Umbilical cord (tissue), 1 donor: ENCODE measurements at regions not wholly inside any gene's neighbourhood (a gene's known extent, or its start where the extent isn't known, plus 50 kb on each side); places are given as distances from the start of the nearest gene placed in this dataset.
"Not testable (repeated sequence)": the region's sequence is repeated elsewhere in the genome, so short reads cannot be mapped to it uniquely, and the experiment has no call there.

Experiments used
- DNase-seq: peaks from one replicate; pipeline ENCODE4 v3.0.0-alpha.2; 2015; ENCODE audit warnings: low spot score

DNA sequence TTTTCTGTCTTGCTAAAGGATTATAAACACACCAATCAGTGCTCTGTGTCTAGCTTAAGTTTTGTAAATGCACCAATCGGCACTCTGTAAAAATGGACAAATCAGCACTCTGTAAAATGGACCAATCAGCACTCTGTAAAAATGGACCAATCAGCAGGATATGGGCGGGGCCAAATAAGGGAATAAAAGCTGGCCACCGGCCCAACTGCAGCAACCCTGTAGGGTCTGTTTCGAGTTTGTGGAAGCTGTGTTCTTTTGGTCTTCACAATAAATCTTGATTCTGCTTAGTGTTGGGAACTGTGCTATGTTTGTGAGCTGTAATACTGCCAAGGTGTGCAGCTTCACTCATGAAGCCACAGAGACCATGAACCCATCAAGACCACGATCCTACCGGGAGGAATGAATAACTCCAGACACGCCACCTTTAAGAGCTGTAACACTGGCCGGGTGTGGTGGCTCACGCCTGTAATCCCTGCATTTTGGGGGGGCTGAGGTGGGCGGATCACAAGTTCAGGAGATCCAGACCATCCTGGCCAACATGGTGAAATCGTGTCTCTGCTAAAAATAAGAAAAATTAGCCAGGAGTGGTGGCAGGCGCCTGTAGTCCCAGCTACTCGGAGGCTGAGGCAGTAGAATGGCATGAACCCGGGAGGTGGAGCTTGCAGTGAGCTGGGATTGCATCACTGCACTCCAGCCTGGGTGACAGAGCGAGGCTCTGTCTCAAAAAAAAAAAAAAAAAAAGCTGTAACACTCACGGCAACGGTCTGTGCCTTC, 133.0 kb upstream of the GDF10 start:
- not testable (repeated sequence) for DNase-seq

DNA sequence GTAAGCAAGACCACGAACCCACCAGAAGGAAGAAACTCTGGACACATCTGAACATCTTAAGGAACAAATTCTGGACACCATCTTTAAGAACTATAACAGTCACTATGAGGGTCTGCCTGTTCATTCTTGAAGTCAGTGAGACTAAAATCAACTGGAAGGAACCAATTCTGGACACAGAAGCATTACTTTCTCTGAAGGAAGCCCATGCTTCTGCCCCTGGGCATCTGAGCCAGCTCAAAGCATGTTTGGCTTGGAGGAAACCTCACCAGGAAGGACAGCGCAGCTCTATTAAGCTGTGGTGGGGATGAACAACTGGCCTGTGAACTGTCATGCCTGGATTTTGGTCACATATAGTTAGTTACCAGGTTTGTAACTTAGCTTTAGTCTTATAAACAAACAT, 132.4 kb upstream of the GDF10 start:
- DNase-seq: no peak

DNA sequence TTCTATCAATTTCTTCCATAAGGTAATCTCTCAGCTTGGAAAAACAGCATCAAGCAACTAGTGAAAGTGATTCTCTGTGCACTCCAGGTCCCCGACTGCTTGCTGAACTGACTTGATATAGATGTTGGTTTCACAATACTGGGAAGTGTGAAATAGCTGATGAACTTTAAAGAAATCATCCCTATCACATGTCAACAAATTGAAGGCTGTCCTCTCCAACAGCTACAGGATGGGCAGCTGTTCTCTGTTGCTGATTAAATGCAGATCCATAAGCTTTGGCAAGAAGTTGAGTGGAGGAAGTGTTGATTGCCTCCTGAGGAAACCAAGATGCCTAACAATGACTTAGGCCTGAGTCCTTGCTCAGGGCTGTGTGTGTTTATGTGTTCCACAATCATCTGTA, 130.4 kb upstream of the GDF10 start:
- DNase-seq: no peak

- no peak for DNase-seq
These were observed 126.0 kb upstream of the GDF10 start for GRCh38 chr10:47173929-47174442.

DNA sequence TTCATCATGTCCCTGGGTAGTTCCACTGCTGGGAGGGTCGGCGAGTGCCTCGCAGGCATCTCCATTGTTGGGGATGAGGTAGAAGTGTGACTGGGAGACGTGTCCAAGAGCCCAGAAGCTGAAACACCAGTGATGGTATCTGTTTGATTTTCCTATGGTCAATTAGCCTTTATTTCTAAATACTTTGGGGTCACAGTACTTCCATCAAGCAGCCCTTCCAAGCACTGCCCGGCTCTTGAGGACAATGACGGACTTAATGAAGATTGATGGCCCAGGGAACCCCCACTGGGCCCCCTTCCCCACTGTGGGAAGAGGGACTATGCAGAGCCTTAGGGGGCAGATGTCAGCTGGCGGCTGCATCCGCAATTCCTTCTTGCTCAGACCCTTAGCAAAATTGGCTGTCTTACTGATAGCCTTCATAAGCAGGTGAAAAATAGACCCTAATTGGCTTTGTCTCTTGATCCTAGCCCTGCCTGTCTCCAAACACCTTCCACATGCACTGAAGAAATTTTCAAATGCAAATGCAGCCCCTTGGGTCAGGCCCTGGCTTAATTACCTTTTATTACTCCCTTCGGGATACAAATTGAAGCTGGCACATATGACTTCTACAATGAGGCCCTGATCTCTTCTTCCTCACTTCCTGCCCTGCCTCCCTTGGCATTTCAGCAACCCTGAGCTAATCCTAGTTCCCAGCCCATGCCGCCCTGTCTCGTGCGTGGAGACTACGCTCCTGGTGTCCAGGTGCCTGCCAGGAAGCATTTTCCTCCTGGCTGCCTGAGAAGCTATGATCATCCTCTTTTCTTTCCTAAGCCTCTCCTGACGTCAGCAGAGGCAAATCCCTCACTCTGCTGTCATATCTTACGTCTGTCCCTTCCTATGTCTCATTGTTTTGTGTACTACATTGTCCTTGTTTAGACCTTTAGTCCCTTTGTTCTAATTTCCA, 124.5 kb upstream of the GDF10 start:
- no peak for DNase-seq

DNA sequence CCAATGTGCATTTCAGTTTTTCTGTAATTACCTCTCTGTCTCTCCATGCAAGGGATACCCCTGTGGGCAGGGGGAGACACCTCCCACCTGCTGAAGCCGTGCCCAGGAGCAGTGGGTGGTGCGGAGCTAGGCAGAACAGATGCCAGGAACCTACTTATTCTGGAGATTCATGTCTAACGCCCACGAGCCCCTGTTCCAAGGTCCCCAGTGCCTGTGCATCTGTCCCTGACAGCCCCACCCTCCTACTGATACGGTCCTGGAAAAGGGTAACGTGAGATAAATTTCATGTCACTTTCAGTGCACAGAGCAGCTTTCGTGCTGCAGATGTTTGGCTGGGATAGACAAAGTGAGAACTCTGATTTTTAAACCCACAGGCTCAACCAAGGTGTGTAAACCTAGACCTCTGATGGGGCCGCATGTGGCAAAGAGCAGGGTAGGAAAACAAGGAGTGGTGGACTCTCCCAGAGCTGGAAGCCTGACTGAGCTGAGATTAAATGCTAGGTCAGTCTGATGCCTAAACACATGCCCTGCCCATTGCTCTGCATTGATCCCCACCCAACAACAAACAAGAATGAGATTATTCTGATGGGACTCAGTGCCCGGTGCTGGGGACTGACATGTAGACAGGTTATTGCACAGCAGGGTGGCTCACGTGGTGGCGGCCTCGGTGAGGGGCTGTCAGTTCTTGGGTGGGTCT, 123.6 kb upstream of the GDF10 start:
- no peak for DNase-seq

DNA sequence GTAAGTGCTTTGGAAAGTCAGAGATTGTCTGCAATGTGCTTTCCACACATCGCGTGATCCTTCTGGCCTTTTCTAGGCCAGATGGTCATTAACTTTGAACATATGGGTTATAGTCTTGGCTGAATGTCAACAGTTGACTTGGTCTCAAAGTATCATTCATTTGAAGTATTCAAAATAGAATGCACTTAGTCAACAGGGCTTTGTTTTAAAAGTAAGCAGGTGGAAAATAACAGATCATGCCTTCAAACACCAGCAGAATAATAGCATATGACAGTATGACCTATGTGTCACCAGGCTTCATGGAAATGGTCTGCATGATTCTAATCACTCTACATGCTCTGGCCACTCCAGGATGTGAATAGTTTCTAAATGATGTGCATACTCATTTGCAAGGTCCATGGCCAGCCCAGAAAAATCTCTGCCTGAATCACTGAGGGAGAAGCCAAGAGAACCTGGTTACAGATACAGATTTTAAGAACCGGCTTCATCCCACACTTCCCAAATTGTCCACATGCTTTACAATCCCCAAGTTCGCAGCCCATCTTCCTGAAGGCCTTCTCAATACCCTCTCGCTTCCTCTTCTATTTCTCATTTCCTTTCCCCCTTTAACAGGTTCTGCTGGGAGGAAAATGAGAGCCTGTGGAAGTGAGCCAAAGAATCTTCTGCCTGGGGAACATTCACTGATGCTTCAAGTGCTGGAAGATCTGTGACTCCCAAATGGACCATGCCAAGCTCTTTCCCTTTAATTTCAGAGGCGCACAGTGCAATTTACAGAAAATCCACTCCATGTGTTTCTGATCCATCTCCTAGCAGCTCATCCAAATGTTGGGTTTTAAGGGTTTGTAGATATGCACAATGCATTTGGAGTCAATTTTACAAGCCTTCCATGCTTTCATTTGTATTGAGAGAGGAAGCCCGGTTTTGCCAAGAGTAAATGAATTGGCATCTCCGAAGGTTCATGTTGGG, 122.8 kb upstream of the GDF10 start:
- DNase-seq: no peak

GRCh38 chr10:47178537-47179290, 121.3 kb upstream of the GDF10 start:
- no peak for DNase-seq

GRCh38 chr10:47179291-47179647, 120.7 kb upstream of the GDF10 start:
- DNase-seq: no peak

DNA sequence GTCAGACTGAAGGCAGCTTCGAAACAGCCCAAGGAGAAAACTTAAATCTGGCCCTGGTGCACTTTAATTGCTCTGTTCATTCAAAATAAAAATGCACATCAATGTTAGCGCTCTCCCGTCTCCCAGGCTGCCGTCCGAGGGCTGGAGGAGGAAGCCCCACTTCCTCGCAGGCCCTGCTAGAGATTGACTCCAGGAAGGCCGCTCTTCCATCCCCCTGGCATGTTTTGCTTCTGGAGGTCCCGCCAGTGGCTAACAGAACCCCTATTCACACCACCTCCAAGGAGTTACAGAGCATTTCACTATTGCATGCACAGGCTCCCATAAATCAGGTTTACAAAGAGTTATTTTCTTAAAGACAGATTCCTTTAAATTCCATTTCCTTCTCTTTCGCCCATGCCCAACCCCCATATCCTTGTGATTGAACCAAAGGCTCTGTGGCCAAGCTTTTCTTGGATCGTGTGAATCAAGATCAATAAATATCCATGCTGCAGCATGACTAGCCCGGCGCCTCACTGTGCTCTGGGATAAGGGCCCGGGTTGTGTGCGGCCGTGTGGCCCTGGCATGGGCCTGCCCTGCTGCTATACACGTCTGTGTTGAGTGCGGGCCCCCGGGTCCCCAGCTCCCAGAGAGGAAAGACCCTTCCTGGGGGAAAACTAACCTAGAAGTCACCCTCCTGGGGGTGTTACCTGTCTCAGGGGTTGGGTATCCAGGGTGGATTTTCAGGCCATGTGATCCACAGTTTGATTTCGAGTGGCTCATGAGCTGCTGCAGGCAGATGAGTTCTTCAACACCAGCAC, 118.7 kb upstream of the GDF10 start:
- DNase-seq: no peak

- DNase-seq: no peak
These were observed 116.9 kb upstream of the GDF10 start for GRCh38 chr10:47182934-47183703.

DNA sequence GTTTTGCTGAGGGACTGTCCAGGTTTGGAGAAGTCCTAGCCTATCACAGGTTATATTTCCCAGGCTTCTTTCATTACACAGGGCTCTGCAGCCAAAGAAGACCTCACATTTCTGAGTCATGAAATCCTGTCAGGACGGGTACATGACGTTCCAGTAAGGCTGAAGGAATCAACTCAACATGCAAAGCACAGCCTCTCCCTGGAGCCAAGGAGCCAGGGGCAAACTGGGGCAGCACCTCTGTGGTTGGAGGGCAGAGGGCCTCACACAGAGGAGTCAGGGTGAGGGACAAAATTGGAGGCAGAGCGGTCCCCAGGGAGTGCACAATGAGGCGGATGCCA, 116.3 kb upstream of the GDF10 start:
- DNase-seq: no peak

GRCh38 chr10:47184273-47184672, 115.7 kb upstream of the GDF10 start:
- no peak for DNase-seq

GRCh38 chr10:47184724-47185330, 115.2 kb upstream of the GDF10 start:
- DNase-seq: no peak

DNA sequence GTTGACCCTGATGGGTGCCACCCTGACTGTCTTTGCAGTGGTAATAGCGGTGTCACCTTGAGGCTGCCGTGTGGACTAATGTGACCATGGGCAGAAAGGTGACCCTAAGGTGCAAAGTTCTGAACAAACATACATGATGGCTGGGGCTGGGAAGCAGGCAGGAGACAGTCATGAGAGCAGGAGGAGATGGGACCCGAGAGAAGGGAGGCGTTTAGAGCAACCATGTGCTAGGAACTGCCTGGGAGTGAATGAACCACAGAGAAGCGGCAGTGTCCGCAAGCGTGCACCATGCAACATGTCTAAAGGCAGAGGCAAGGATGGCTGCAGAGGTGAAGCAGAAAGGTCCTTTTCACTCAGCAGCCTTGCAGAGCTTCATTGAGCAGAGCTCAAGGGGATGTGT, 113.1 kb upstream of the GDF10 start:
- DNase-seq: no peak

DNA sequence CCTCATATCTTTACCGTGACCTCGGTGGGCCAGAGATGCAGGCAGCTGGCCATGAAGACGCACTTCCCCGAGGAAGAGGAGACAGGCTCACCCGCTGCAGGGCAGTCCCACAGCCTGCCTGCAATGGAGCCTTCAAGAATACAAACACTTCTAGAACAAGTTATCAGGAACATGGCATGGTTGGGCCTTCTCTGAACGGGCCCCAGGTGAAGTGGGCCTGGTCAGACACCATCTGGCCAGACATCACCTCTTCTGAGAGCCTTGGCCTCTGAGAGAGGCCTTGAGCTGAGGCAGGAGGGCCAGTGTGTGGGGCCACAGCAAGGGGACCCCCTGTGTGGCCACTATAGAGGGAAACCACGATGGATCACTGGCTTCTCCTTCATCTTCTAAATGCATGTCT, 112.4 kb upstream of the GDF10 start:
- DNase-seq: no peak

- DNase-seq: no peak
These were observed 111.8 kb upstream of the GDF10 start for GRCh38 chr10:47188156-47188555.

- DNase-seq: no peak
These were observed 110.2 kb upstream of the GDF10 start for GRCh38 chr10:47189802-47190201.
